ENCODE measurements at regions not wholly inside any gene's neighbourhood (a gene's known extent, or its start where the extent isn't known, plus 50 kb on each side); places are given as distances from the start of the nearest gene placed in this dataset.
"Not testable (repeated sequence)": the region's sequence is repeated elsewhere in the genome, so short reads cannot be mapped to it uniquely, and the experiment has no call there.

DNA sequence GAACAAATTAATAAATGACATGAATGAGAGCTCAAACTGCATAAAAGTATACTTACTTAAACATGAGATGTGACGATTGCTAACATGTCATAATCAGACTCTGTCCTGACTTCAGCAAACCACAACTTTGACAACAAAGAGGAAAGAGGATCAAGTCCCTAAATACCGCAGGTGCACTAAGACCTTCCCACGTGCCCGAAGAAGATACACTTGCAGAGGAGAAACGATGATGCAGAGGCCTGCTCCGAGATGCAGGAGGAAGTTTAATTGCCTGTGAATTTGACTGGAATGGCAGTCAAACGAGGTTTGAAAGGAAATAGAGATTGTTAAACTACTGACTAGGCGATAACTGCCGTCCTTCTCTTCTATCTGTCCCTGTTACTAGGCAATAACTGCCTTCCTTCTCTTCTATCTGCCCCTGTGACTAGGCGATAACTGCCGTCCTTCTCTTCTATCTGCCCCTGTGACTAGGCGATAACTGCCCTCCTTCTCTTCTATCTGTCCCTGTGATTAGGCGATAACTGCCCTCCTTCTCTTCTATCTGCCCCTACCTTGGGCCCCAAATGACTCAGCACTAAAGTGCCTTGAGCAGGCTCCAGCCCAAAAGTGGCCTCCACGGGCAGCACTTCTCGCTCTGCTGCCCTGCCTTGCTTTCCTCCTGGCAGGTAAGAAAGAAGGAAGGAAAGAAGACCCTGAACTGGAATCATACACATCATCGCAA lies 2226.0 kb upstream of the DEFB115 start:
- intact Hi-C loops (cut with DNase I); DNase-seq (ENCODE audit: low spot score): not testable (repeated sequence)

GRCh38 chr20:29044239-29044638 lies 2213.2 kb upstream of the DEFB115 start:
- DNase-seq (ENCODE audit: low spot score); intact Hi-C loops (cut with DNase I): not testable (repeated sequence)

DNA sequence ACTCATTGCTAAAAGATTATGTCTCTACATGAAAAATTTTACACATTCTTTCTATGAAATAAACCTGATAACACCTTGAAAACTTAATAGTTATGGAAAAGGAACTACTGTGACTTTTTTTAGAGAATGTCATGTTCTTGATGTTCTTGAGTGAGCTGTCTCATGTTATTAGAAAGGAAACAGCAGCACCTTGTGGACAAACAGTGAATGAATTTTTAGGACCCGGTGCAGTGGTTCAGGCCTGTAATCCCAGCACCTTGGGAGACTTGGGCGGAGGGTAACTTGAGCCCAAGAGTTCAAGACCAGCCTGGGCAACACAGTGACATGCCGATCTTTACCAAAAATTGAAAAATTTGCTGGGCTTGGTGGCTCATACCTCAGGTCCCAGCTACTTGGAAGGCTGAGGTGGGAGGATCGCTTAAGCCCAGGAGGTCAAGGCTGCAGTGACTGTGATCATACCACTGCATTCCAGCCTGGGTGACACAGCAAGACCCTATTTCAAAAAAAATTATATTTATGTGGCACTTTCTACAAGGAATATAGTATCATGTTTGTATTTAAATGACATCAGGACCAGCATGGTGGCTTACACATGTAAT lies 2207.4 kb upstream of the DEFB115 start:
- DNase-seq (ENCODE audit: low spot score); intact Hi-C loops (cut with DNase I): not testable (repeated sequence)

DNA sequence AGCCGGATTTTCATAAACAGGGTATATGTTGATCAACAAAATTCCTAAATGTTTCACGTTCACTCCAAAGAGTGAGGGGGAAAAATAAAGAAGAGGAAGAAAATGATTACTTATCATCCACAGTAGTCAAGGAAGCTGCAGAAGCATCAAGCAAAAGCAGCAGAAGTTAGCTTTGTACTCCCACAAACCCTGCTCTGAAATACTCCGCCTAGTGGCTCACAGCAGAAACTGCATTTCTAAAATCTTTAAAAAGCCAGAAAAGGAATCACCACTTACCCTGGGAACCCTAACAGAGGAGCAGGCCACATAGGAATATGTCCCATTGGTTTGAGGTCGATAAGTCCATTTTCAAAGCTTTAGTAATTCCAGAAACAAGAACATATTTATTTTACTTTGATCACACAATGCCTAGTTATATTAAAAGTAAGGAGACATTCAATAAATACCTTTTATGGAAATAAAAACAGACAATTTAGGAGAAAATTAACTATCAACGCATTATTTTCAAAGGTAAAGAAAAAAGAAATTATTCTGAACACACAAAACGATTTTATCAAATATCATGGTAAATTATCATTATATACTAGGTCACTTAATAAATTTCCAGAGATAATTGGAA lies 2199.5 kb upstream of the DEFB115 start:
- intact Hi-C loops (cut with DNase I); DNase-seq (ENCODE audit: low spot score): not testable (repeated sequence)

GRCh38 chr20:29062451-29062850 lies 2195.0 kb upstream of the DEFB115 start:
- peak; percentile 79 for DNase-seq (ENCODE audit: low spot score)
- intact Hi-C loops (cut with DNase I), result not testable (repeated sequence)

DNA sequence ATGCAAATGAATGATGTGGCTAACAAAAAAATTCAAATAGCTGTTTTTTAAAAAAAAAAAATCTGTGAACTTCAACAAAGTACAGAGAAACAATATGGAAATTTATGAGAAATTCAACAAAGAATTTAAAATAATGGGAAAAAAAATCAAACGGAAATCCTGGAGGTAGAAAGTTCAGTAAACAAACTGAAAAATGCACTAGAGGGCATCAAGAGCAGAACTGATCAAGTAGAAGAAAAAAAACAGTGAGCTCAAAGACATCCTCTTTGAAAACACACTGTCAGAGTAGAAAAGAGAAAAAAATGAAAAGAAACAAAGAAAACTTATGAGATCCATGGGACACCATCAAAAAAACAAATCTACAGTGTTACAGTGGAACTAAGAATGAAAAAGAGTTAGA lies 2191.1 kb upstream of the DEFB115 start:
- intact Hi-C loops (cut with DNase I); DNase-seq (ENCODE audit: low spot score): not testable (repeated sequence)

GRCh38 chr20:29073640-29074039 lies 2183.8 kb upstream of the DEFB115 start:
- DNase-seq (ENCODE audit: low spot score); intact Hi-C loops (cut with DNase I): not testable (repeated sequence)

DNA sequence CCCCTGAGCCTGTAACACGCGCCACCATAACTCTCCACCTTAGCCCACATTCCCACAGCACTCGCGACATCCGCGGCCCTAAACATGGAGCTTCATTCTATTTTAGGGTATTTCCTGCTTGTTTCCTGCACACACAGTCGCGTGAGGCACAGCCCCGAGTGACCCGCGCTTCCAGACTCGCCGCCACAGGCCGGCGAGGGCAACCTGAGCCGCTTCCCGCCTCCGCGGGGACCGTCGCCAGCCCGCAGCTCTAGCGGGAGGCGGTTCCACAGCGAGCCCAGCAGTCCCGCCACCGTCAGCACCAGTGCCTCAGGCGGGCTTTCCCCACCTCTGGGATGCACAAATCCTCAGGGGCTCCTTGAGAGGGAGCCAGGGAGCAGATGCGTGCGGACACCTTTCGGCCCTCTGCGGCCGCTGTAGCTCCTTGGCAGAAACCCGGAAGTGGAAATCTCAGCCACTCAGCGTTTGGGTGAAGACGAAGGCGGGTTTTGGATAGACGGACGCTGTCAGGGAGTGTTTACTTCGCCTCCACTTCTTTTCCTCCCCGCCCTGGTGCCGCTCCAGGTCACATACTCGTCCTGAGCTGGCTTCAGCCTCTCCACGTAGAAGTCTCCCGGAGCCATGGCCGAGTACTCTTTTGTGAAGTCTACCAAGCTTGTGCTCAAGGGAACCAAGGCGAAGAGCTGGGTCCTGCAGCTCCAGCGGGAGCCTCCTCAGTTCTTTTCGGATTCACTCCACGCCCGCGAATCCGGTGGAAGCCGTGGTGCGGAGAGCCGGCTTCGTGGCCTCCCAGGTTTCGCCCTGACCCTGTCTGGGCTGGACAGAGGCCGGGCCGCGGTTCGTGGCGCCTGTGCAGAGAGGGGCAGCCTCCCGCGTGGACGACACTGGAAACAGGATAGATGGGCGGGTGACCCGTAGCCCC lies 2177.4 kb upstream of the DEFB115 start:
- intact Hi-C loops (cut with DNase I), result no loop called here
- DNase-seq (ENCODE audit: low spot score), result peak; percentile 70

GRCh38 chr20:29081712-29082111 lies 2175.8 kb upstream of the DEFB115 start:
- intact Hi-C loops (cut with DNase I); DNase-seq (ENCODE audit: low spot score): not testable (repeated sequence)

- DNase-seq (ENCODE audit: low spot score), result no peak
- intact Hi-C loops (cut with DNase I), result no loop called here
These were observed 2171.8 kb upstream of the DEFB115 start for GRCh38 chr20:29085625-29086024.

DNA sequence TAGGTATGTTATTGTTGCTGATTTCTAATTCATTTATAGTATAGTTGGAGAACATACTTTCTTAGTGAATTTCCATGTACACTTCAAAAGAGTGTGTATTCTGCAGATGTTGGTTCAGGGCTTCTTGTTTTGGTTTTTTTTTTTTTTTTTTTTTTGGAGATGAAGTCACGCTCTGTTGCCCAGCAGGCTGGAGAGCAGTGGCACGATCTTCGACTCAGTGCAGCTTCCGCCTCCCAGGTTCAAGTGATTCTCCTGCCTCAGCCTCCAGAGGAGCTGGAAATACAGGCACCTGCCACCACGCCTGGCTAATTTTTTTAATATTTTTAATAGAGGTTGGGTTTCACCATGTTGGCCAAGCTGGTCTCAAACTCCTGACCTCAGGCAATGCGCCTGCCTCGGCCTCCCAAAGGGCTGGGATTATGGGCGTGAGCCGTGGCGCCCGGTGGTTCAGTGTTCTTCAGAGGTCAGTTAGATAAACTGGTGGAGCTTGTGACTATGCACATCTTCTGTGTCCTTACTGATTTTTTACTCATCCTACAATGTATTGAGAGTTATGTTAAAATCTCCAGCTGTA lies 2171.2 kb upstream of the DEFB115 start:
- intact Hi-C loops (cut with DNase I); DNase-seq (ENCODE audit: low spot score): not testable (repeated sequence)

- DNase-seq (ENCODE audit: low spot score), result no peak
- intact Hi-C loops (cut with DNase I), result no loop called here
These were observed 2170.5 kb upstream of the DEFB115 start for GRCh38 chr20:29086938-29087337.

DNA sequence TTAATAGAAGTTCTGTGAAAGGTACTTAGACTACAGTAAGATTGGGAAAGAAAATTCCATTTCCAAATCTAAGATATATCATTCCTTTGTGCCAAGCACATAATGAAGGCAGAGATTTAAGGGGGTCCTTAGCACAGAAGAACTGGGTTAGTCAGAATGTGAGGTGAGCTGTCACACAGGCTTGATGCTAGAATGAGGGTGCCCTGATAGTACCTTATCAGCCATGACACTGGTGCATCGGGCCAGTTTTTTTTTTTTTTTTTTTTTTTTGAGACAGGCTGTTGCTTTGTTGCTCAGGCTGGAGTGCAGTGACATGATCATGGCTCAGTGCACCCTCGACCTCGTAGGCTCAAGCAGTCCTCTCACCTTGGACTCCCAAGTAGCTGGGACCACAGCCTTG lies 2169.6 kb upstream of the DEFB115 start:
- intact Hi-C loops (cut with DNase I), result not testable (repeated sequence)

GRCh38 chr20:29088472-29088871 lies 2169.0 kb upstream of the DEFB115 start:
- DNase-seq (ENCODE audit: low spot score); intact Hi-C loops (cut with DNase I): not testable (repeated sequence)

More for the DNA sequence above, 2169.6 kb upstream of the DEFB115 start:
- not testable (repeated sequence) for DNase-seq (ENCODE audit: low spot score)

GRCh38 chr20:29089409-29089808 lies 2168.1 kb upstream of the DEFB115 start:
- intact Hi-C loops (cut with DNase I); DNase-seq (ENCODE audit: low spot score): not testable (repeated sequence)

GRCh38 chr20:29093958-29094357 lies 2163.5 kb upstream of the DEFB115 start:
- intact Hi-C loops (cut with DNase I), result not testable (repeated sequence)

GRCh38 chr20:29096695-29097094 lies 2160.8 kb upstream of the DEFB115 start:
- DNase-seq (ENCODE audit: low spot score); intact Hi-C loops (cut with DNase I): not testable (repeated sequence)

More at GRCh38 chr20:29093958-29094357, 2163.5 kb upstream of the DEFB115 start:
- DNase-seq (ENCODE audit: low spot score), result not testable (repeated sequence)

GRCh38 chr20:29107884-29108283 lies 2149.6 kb upstream of the DEFB115 start:
- intact Hi-C loops (cut with DNase I); DNase-seq (ENCODE audit: low spot score): not testable (repeated sequence)

DNA sequence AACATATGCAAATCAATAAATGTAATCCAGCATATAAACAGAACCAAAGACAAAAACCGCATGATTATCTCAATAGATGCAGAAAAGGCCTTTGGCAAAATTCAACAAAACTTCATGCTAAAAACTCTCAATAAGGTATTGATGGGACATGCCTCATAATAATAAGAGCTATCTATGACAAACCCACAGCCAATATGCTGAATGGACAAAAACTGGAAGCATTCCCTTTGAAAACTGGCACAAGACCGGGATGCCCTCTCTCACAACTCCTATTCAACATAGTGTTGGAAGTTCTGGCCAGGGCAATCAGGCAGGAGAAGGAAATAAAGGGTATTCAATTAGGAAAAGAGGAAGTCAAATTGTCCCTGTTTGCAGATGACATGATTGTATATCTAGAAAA lies 2148.1 kb upstream of the DEFB115 start:
- intact Hi-C loops (cut with DNase I); DNase-seq (ENCODE audit: low spot score): not testable (repeated sequence)
